ENCODE measurements at regions not wholly inside any gene's neighbourhood (a gene's known extent, or its start where the extent isn't known, plus 50 kb on each side); places are given as distances from the start of the nearest gene placed in this dataset.

DNA sequence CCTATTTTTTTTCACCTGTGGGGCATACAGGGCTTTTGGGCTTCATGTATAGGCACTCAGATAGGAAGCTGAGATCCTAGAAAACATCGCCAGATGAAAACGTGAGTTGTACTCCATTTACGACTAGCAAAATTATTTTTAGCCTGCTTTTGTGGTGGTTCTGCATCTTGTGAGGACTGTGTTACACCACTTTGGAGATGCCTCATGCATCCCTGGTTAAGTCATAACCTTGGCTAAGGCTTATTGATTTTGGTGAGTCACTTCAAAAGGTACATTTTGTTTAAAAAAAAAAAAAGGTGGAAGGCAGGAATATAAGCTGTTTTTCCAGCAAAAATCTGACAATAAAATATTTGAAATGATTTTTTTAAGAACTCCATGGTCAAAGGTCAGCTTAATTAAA is 101.8 kb upstream of the OLFM3 start (continued):
- TF ChIP-seq, protein P1, sequence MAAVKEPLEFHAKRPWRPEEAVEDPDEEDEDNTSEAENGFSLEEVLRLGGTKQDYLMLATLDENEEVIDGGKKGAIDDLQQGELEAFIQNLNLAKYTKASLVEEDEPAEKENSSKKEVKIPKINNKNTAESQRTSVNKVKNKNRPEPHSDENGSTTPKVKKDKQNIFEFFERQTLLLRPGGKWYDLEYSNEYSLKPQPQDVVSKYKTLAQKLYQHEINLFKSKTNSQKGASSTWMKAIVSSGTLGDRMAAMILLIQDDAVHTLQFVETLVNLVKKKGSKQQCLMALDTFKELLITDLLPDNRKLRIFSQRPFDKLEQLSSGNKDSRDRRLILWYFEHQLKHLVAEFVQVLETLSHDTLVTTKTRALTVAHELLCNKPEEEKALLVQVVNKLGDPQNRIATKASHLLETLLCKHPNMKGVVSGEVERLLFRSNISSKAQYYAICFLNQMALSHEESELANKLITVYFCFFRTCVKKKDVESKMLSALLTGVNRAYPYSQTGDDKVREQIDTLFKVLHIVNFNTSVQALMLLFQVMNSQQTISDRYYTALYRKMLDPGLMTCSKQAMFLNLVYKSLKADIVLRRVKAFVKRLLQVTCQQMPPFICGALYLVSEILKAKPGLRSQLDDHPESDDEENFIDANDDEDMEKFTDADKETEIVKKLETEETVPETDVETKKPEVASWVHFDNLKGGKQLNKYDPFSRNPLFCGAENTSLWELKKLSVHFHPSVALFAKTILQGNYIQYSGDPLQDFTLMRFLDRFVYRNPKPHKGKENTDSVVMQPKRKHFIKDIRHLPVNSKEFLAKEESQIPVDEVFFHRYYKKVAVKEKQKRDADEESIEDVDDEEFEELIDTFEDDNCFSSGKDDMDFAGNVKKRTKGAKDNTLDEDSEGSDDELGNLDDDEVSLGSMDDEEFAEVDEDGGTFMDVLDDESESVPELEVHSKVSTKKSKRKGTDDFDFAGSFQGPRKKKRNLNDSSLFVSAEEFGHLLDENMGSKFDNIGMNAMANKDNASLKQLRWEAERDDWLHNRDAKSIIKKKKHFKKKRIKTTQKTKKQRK (IDR thresholded peaks at IDR 0.05; ENCODE audit: low read length), result no peak
- no peak for TF ChIP-seq RAD51 (IDR thresholded peaks at IDR 0.05; ENCODE audit: borderline replicate concordance)
- TF ChIP-seq ZNF598 (CRISPR knock-in tag; IDR thresholded peaks at IDR 0.05; ENCODE audit: borderline replicate concordance), result no peak
- TF ChIP-seq GABPB1 (CRISPR knock-in tag; IDR thresholded peaks at IDR 0.05), result no peak
- no peak for TF ChIP-seq TEAD2 (CRISPR knock-in tag; IDR thresholded peaks at IDR 0.05)
- TF ChIP-seq ZNF749 (CRISPR knock-in tag; IDR thresholded peaks at IDR 0.05; ENCODE audit: borderline replicate concordance), result no peak
- TF ChIP-seq ZNF747 (CRISPR knock-in tag; IDR thresholded peaks at IDR 0.05; ENCODE audit: borderline replicate concordance), result no peak

DNA sequence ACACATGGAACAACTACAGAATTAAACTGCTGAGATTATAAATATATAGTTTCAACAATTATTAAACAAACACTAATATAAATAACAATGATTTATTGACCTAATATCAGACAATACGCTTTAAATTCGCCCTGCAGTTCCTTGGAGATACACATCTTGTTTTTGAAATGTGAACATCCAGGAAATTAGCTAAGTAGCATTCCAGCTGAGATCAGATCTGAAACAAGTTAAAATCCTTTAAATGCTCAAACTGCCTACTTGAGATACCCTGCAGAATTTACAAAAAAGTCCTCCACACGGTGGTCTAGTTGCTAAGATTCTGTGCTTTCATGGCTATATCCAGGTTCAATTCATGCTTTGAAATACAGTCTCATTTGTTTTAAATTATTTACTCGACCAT is 101.4 kb upstream of the OLFM3 start:
- 11% methylated on average over 4 of the region's 4 CpGs for WGBS (ENCODE audit: low lambda C conversion rate)
- Histone ChIP-seq H3K36me3 (replicated peaks in 1 of 2; ENCODE audit: control insufficient read depth in 1 of 2, insufficient read depth in 2 of 2, low read length in 2 of 2) (no peaks in the 10 kb centered on the region), H3K9me3 (ENCODE audit: low read length) (peaks cover 23% of the 10 kb centered on the region), H2AFZ (ENCODE audit: low read length) (no peak overlapping the region), H3K4me2 (ENCODE audit: low read depth, low read length) (no peak overlapping the region), H3K27me3 (ENCODE audit: control insufficient read depth in 1 of 2, insufficient read depth in 2 of 2, low read length in 2 of 2) (no peaks in the 10 kb centered on the region), H3K9ac (ENCODE audit: insufficient read depth, low read depth, low read length) (no peak overlapping the region), H3K27ac (ENCODE audit: extremely low read length, insufficient read depth, low read length) (no peak overlapping the region), H4K20me1 (ENCODE audit: insufficient read depth, low read length) (no peaks in the 10 kb centered on the region), H3K79me2 (ENCODE audit: insufficient read depth, low read length) (no peaks in the 10 kb centered on the region), H3K4me1 (ENCODE audit: insufficient read depth, low read length) (no peaks in the 10 kb centered on the region), H3K4me3 (replicated peaks in 1 of 3; ENCODE audit: insufficient read depth in 1 of 3, low read depth in 2 of 3, low read length in 3 of 3) (no peak overlapping the region)
- intact Hi-C loops (cut with micrococcal nuclease; ENCODE audit: unreplicated experiment), result no loop called here
- ChIA-PET CTCF (ENCODE audit: low intra/inter-chr PET ratio, low total read pairs) (no interaction called here), POLR2A (no interaction called here)
- no peak for DNase-seq (ENCODE audit: low spot score)
- FAIRE-seq, result no peak
- in situ Hi-C loops (cut with HindIII; ENCODE audit: extremely low pct_ligation_motif_present, low pct_unique_long_range_greater_than_20kb), result no loop called here
- ATAC-seq, result no peak
- BruUV-seq (replicated peaks), result no TSS peak
- TF ChIP-seq NCOA2 (CRISPR knock-in tag; IDR thresholded peaks at IDR 0.05), result no peak
- TF ChIP-seq, protein P2, sequence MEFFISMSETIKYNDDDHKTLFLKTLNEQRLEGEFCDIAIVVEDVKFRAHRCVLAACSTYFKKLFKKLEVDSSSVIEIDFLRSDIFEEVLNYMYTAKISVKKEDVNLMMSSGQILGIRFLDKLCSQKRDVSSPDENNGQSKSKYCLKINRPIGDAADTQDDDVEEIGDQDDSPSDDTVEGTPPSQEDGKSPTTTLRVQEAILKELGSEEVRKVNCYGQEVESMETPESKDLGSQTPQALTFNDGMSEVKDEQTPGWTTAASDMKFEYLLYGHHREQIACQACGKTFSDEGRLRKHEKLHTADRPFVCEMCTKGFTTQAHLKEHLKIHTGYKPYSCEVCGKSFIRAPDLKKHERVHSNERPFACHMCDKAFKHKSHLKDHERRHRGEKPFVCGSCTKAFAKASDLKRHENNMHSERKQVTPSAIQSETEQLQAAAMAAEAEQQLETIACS (CRISPR knock-in tag; IDR thresholded peaks at IDR 0.05), result no peak
- TF ChIP-seq RBAK (CRISPR knock-in tag; IDR thresholded peaks at IDR 0.05), result no peak
- TF ChIP-seq REL (CRISPR knock-in tag; conservative IDR thresholded peaks at IDR 0.05), result no peak
- no peak for TF ChIP-seq THAP11 (CRISPR knock-in tag; IDR thresholded peaks at IDR 0.05)
- TF ChIP-seq CAMTA2 (CRISPR knock-in tag; IDR thresholded peaks at IDR 0.05; ENCODE audit: borderline replicate concordance), result no peak
- no peak for TF ChIP-seq ZFP37 (CRISPR knock-in tag; IDR thresholded peaks at IDR 0.05; ENCODE audit: borderline replicate concordance)
- TF ChIP-seq, protein P3, sequence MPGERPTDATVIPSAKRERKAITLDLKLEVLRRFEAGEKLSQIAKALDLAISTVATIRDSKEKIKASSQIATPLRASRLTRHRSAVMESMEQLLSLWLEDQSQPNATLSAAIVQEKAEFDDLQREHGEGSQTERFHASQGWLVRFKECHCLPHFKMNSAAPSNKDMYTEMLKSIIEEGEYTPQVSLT (CRISPR knock-in tag; IDR thresholded peaks at IDR 0.05; ENCODE audit: borderline replicate concordance, low read depth), result no peak
- TF ChIP-seq, protein P4, sequence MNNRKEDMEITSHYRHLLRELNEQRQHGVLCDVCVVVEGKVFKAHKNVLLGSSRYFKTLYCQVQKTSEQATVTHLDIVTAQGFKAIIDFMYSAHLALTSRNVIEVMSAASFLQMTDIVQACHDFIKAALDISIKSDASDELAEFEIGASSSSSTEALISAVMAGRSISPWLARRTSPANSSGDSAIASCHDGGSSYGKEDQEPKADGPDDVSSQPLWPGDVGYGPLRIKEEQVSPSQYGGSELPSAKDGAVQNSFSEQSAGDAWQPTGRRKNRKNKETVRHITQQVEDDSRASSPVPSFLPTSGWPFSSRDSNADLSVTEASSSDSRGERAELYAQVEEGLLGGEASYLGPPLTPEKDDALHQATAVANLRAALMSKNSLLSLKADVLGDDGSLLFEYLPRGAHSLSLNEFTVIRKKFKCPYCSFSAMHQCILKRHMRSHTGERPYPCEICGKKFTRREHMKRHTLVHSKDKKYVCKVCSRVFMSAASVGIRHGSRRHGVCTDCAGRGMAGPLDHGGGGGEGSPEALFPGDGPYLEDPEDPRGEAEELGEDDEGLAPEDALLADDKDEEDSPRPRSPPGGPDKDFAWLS (CRISPR knock-in tag; IDR thresholded peaks at IDR 0.05; ENCODE audit: borderline replicate concordance), result no peak
- TF ChIP-seq, protein P5, sequence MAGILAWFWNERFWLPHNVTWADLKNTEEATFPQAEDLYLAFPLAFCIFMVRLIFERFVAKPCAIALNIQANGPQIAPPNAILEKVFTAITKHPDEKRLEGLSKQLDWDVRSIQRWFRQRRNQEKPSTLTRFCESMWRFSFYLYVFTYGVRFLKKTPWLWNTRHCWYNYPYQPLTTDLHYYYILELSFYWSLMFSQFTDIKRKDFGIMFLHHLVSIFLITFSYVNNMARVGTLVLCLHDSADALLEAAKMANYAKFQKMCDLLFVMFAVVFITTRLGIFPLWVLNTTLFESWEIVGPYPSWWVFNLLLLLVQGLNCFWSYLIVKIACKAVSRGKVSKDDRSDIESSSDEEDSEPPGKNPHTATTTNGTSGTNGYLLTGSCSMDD (CRISPR knock-in tag; IDR thresholded peaks at IDR 0.05), result no peak
- no peak for TF ChIP-seq ZMYM4 (CRISPR knock-in tag; IDR thresholded peaks at IDR 0.05)
